ENCODE measurements at regions not wholly inside any gene's neighbourhood (a gene's known extent, or its start where the extent isn't known, plus 50 kb on each side); places are given as distances from the start of the nearest gene placed in this dataset.

- TF ChIP-seq CTCF (IDR thresholded peaks at IDR 0.05) (no peak), EZH2 (IDR thresholded peaks at IDR 0.05; ENCODE audit: borderline replicate concordance, insufficient read depth, low read depth, low read length, poor library complexity, severe bottlenecking) (no peak)
Measured at GRCh38 chr16:35154627-35155026, 1695.2 kb downstream of the TP53TG3F start.

Data from B cell (primary cell).